Smooth muscle cell of the brain vasculature (primary cell): ENCODE measurements at regions not wholly inside any gene's neighbourhood (a gene's known extent, or its start where the extent isn't known, plus 50 kb on each side); places are given as distances from the start of the nearest gene placed in this dataset.

Experiments used
- DNase-seq: peaks from one replicate; pipeline ENCODE4 v3.0.0-alpha.2; 2012; ENCODE audit warnings: low read depth, low spot score

- no peak for DNase-seq
Measured at GRCh38 chr15:87167706-87168105, 1088.0 kb downstream of the AGBL1 start.

- no peak for DNase-seq
Measured at GRCh38 chr15:87167055-87167454, 1087.4 kb downstream of the AGBL1 start.

DNA sequence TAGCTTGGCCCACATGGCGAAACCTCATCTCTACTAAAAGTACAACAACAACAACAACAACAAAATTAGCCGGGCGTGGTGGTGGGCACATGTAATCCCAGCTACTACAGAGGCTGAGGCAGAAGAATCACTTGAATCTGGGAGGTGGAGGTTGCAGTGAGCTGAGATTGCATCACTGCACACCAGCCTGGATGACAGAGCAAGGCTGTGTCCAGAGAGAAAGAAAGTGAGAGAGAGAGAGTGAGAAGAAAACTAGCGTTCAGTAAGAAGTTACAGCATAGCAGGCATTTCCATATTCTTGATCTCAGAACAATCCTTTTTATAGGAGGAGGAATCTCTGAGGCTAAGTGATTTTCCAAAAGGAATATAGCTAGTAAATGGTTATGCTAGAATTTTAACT, 1076.1 kb downstream of the AGBL1 start:
- no peak for DNase-seq

DNA sequence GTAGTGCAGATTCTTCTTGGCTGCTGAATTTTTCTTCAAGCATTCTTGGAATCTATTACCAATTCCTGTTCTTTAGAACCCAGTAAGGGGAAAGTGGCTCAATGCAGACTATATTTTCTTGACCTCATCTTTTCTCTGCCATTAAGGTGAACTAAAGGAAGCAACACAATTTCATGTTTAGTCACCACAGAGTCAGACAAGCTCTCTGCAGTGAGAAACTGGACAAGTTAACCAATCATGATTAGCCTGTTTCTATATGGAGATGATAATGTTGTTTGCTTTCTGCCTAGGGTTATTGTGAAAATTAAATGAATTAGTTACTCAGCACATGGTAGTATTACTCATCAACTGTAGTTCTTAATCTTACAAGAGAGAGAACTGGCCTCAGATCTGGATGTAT, 1075.1 kb downstream of the AGBL1 start:
- DNase-seq, result no peak

DNA sequence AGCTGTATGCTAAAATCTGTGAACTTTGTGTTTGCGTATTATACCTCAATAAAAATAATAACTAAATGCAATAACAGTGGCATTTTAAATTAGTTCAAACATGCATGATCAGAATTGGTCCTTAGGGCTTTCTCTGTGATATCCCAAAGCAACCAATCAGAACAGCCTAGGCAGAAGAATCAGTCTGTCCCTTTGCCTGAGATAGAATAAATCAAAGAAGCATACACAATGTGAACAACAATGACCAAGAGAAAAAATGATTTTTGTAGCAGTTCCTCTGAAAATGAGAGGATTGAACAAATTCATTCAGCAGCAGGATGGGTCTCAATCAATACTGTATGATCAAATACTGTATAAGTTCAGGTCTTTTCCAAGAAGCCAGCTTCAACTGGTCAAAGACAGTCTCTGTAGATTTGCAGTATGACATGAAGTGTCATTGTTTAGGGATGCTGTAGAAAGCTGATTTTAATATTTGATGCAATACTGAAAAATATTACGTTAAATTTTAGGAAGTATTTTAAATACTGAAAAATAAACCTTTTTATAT, 1071.6 kb downstream of the AGBL1 start:
- DNase-seq, result no peak

GRCh38 chr15:87145696-87146095, 1066.0 kb downstream of the AGBL1 start:
- DNase-seq, result no peak

GRCh38 chr15:87144775-87145174, 1065.1 kb downstream of the AGBL1 start:
- no peak for DNase-seq

GRCh38 chr15:87142096-87142495, 1062.4 kb downstream of the AGBL1 start:
- DNase-seq, result no peak

- DNase-seq, result no peak
Measured at GRCh38 chr15:87135109-87135508, 1055.4 kb downstream of the AGBL1 start.

DNA sequence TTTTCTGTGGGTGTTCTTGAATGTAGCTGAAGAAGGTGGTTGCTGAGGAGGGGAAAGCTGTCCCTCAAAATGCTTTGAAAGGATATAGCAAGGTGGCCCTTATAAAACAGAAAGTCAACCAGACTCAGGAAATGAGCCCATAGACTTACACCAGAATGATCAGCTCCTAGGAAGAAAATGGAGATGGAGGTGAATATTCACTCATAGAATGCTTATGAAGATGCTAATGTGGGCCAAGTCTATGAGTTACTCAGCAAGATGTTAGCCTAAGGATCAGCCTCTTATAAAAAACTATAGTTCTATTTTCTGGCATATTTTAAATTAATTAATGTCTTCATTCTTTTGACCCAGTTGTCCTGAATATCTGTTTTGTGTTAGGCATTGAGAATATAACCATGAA, 1054.0 kb downstream of the AGBL1 start:
- no peak for DNase-seq

DNA sequence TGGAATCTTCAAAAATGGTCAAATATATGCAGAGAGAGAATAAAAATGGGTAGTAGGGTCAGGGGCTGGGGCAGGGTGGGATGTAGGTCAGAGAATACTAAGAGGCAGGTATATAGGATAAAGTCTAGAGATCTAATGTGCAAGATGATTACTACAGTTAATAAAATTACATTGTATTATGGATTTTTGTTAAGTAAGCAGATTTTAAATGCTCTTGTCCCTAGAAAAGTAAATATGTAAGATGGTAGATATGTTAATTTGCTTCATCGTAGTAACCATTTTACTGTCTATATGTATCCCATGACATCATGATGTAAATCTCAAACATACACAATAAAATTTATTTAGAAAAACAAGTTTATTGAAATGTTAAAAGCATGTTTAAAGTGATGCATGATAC, 1051.4 kb downstream of the AGBL1 start:
- DNase-seq, result no peak

- peak; percentile 29 for DNase-seq
Measured at GRCh38 chr15:87129916-87130315, 1050.2 kb downstream of the AGBL1 start.

DNA sequence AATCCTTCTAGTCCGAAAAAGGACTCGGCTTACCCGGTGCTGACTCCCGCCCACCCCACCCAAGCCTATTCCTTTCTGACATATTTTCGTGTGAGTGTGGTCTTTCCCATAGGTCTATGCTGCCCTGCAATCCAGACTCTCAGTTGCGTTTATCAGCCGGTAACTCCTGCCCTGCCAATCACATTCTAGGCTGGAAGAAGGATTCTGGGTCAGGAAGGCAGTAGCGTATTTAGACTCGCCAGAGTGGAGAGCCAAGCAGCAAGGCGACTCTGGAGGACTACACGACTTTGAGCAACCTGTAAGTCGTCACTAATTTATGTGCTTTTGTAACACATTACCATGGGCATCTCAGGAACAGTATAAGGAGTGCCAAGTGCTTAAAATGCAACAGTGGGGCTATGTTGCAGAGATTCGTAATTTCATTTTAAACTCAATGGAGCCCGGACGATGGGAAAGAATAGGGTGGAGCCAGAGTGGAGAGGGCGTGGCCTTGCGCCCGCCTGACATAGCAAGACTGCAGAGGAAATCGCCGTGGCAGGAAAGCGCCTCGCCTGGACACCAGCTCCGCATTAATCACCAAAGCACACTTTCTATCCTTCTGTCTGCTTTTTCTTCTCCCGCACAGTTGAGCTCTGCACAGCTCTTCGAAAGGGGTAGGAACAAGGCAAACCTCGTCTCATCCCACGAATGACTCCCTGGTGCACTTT, 1044.2 kb downstream of the AGBL1 start:
- DNase-seq, result no peak

- DNase-seq, result no peak
Measured at GRCh38 chr15:87121336-87121735, 1041.7 kb downstream of the AGBL1 start.

- DNase-seq, result no peak
Measured at GRCh38 chr15:87120555-87120954, 1040.9 kb downstream of the AGBL1 start.

- DNase-seq, result no peak
Measured at GRCh38 chr15:87118846-87119245, 1039.2 kb downstream of the AGBL1 start.

DNA sequence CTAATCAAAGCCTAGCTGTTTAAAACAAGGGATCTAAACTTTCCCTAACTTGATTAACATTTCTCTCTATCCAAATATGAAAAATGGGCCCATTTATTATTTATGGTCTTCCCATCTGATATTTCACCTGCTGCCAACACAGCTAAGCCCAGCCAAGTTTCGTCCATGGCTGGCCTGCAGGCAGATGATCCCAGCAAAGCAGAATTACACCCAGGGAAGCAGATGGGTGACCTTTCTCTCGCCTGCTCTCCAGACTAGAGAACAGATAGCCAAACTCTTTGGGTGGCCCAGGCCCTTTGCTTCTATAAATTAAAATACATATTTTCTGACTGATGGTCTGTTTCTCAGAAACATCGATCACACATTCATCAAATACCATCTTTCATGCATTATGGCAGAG, 1038.8 kb downstream of the AGBL1 start:
- no peak for DNase-seq

- DNase-seq, result no peak
Measured at GRCh38 chr15:87115795-87116194, 1036.1 kb downstream of the AGBL1 start.

DNA sequence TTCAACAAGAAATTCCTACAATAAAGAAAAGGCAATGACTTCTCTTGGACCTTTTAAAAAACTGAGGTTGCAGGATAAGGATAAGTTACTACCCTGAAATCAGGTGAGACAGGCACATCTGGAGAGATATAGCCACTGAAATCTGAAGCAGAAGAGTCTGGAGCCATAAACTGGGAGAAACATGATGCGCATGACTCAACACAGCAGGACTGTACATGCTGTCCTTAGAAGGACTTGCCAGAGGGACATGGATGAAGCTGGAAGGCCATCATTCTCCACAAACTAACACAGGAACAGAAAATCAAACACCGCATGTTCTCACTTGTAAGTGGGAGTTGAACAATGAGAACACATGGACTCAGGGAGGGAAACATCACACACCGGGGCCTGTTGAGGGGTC, 1020.2 kb downstream of the AGBL1 start:
- no peak for DNase-seq

GRCh38 chr15:87089551-87089950, 1009.9 kb downstream of the AGBL1 start:
- DNase-seq, result no peak

DNA sequence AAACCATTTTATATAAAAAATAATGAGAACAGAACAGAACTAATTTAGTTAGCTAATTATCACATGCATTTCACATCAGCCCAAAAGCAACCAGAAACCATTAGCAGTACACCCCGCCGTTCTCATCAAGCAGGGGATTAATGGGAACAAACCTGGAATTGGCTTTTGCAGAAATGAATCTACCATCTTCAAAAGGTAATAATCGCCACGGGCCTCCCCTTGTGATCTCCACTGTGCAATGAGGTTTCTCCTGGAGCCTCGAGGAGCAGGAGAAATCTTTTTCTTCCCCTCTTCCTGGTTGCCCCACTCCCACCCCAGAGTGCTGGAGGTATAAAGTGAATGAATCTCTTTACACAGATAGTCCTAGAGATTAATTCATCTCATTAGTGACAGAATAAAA, 1003.5 kb downstream of the AGBL1 start:
- DNase-seq, result no peak

GRCh38 chr15:87082581-87082980, 1002.9 kb downstream of the AGBL1 start:
- no peak for DNase-seq

DNA sequence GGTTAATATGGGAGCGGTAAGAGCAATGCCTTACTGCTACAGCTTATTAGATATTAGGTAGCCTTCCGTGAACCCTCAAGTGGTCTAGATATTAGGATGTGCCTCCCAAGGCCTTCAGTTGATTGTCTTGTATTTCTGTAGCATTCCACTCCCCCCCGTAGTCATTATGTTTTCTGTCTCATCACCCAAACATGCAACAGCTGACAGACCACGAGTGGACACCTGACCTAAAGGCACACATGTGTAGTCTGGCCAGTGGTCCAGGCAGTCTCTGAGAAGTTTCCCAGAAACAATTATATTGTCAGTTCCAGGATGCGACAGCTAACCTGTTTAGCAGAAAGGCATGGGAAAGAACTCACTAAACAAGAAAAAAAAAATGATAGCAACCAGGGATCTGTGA, 1000.9 kb downstream of the AGBL1 start:
- no peak for DNase-seq
